HG02623 (cell line): ENCODE measurements at regions not wholly inside any gene's neighbourhood (a gene's known extent, or its start where the extent isn't known, plus 50 kb on each side); places are given as distances from the start of the nearest gene placed in this dataset.

Source experiments
- ATAC-seq: cut with Tn5 transposase; IDR thresholded peaks from one replicate; pipeline ENCODE4 v1.9.1; 2021; ENCODE audit warnings: moderate library complexity; ENCODE audit not compliant: unreplicated experiment

GRCh38 chr4:32745351-32745750, 2025.2 kb downstream of the PCDH7 start:
- ATAC-seq = no peak

- ATAC-seq = no peak
Observed at GRCh38 chr4:32748061-32748460, 2027.9 kb downstream of the PCDH7 start.

- no peak for ATAC-seq
Observed at GRCh38 chr4:32748498-32748897, 2028.3 kb downstream of the PCDH7 start.

GRCh38 chr4:32752962-32753361, 2032.8 kb downstream of the PCDH7 start:
- ATAC-seq = no peak

- ATAC-seq = no peak
Observed at GRCh38 chr4:32768664-32769389, 2048.7 kb downstream of the PCDH7 start.

GRCh38 chr4:32771491-32771890, 2051.3 kb downstream of the PCDH7 start:
- no peak for ATAC-seq

- no peak for ATAC-seq
Observed at GRCh38 chr4:32775049-32775448, 2054.9 kb downstream of the PCDH7 start.

GRCh38 chr4:32776435-32777203, 2056.4 kb downstream of the PCDH7 start:
- ATAC-seq = no peak

- ATAC-seq = no peak
Observed at GRCh38 chr4:32778025-32778424, 2057.9 kb downstream of the PCDH7 start.

- ATAC-seq = no peak
Observed at GRCh38 chr4:32778938-32779337, 2058.8 kb downstream of the PCDH7 start.

- ATAC-seq = no peak
Observed at GRCh38 chr4:32789026-32789608, 2068.9 kb downstream of the PCDH7 start.

GRCh38 chr4:32790803-32791202, 2070.6 kb downstream of the PCDH7 start:
- no peak for ATAC-seq

- ATAC-seq = no peak
Observed at GRCh38 chr4:32798471-32799159, 2078.4 kb downstream of the PCDH7 start.

- ATAC-seq = no peak
Observed at GRCh38 chr4:32824336-32824735, 2104.2 kb downstream of the PCDH7 start.

GRCh38 chr4:32826169-32826568, 2106.0 kb downstream of the PCDH7 start:
- no peak for ATAC-seq

- no peak for ATAC-seq
Observed at GRCh38 chr4:32830160-32830559, 2110.0 kb downstream of the PCDH7 start.

- no peak for ATAC-seq
Observed at GRCh38 chr4:32831104-32831503, 2110.9 kb downstream of the PCDH7 start.

- no peak for ATAC-seq
Observed at GRCh38 chr4:32840461-32841189, 2120.5 kb downstream of the PCDH7 start.

GRCh38 chr4:32841217-32841616, 2121.0 kb downstream of the PCDH7 start:
- ATAC-seq = no peak

GRCh38 chr4:32847461-32847860, 2127.3 kb downstream of the PCDH7 start:
- ATAC-seq = no peak

GRCh38 chr4:32855622-32856021, 2135.5 kb downstream of the PCDH7 start:
- no peak for ATAC-seq
